ENCODE measurements at regions not wholly inside any gene's neighbourhood (a gene's known extent, or its start where the extent isn't known, plus 50 kb on each side); places are given as distances from the start of the nearest gene placed in this dataset.
"Not testable (repeated sequence)": the region's sequence is repeated elsewhere in the genome, so short reads cannot be mapped to it uniquely, and the experiment has no call there.

DNA sequence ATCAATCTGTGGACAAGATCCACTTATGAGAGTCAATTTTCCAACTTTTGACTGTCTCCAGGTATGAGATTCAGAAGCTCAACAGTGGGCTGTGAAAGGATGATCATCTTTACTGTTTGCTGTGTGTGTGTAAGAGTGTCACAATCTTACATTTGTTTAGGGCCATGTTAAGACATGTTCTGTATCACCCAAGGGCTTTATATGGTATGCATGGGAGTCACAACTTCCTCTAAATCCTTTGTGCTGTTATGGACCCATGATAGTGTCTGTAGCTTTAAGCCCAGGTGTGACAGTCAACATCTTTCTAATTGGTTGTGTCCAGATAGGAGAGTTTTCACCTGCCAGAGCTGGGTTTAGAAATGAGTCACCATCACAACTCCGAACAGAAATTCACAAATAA, 70.2 kb downstream of the ZNF726 start:
- not testable (repeated sequence) for H3K4me3 ChIP-seq (replicated peaks in 1 of 2; ENCODE audit: low read depth in 2 of 2, low read length in 2 of 2); DNase-seq (ENCODE audit: low read depth in 2 of 2)

DNA sequence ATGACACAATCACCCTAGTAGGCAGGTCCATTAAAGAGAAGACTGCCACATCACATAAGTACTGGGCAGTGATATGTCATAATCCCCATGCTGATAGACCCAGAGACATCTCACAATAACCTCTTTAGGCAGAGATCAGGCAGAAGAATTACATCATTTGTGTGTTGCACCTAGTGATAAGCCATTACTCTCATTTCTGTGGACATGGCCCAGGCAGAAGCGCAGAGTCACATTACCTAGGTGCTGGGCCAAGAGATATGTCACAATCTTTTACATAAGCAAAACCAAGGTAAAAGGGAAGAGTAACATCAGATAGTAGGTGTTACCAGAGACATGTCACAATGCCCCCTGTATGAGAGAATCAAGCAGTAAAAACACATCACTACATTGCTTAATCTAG, 71.9 kb downstream of the ZNF726 start:
- TF ChIP-seq, protein P1, sequence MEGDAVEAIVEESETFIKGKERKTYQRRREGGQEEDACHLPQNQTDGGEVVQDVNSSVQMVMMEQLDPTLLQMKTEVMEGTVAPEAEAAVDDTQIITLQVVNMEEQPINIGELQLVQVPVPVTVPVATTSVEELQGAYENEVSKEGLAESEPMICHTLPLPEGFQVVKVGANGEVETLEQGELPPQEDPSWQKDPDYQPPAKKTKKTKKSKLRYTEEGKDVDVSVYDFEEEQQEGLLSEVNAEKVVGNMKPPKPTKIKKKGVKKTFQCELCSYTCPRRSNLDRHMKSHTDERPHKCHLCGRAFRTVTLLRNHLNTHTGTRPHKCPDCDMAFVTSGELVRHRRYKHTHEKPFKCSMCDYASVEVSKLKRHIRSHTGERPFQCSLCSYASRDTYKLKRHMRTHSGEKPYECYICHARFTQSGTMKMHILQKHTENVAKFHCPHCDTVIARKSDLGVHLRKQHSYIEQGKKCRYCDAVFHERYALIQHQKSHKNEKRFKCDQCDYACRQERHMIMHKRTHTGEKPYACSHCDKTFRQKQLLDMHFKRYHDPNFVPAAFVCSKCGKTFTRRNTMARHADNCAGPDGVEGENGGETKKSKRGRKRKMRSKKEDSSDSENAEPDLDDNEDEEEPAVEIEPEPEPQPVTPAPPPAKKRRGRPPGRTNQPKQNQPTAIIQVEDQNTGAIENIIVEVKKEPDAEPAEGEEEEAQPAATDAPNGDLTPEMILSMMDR (IDR thresholded peaks at IDR 0.05; ENCODE audit: low read depth, low read length): no peak
- DNase-seq (ENCODE audit: low read depth in 2 of 2): no peak
- H3K4me3 ChIP-seq (replicated peaks in 1 of 2; ENCODE audit: low read depth in 2 of 2, low read length in 2 of 2): no peak overlapping the region

DNA sequence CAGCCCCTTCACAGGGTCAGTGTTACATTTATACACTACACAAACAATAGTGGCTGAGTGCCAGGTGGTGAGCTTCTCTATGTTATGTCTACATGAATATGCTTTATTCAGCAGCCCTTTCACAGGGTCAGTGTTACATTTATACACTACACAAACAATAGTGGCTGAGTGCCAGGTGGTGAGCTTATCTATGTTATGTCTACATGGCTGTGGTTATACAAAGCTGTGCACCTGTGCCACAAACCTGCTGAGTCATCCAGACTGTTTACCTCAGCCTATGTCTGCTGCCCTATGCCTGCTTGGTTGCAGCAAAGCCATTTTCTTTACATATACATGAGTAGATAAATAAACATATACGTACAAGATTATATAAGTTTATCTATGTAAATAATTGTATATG, 76.5 kb downstream of the ZNF726 start:
- TF ChIP-seq, protein P1 (IDR thresholded peaks at IDR 0.05; ENCODE audit: low read depth, low read length): no peak
- DNase-seq (ENCODE audit: low read depth in 2 of 2): peak in 1 of 2 donors; percentile 68
- no peak overlapping the region for H3K4me3 ChIP-seq (replicated peaks in 1 of 2; ENCODE audit: low read depth in 2 of 2, low read length in 2 of 2)

DNA sequence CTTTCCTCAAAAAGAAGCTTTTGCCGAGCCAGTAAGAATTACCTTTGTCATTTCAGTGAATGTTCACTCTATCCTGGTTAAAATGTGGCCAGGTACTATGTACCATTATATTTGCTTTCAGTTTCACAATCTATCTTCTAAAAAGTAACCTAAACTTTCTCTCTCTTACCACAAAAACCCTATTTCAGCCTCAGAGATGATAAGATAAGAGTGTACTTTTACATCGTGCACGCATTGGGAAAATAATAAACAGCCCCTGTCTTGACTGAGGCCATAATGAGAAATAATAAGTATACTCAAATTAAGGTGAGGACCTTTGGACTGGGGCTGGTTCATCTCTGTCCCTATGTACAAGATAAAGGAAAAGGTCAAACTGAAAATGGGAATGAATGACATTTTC, 77.7 kb downstream of the ZNF726 start:
- TF ChIP-seq, protein P1 (IDR thresholded peaks at IDR 0.05; ENCODE audit: low read depth, low read length): no peak
- H3K4me3 ChIP-seq (replicated peaks in 1 of 2; ENCODE audit: low read depth in 2 of 2, low read length in 2 of 2): no peak overlapping the region
- no peak for DNase-seq (ENCODE audit: low read depth in 2 of 2)

DNA sequence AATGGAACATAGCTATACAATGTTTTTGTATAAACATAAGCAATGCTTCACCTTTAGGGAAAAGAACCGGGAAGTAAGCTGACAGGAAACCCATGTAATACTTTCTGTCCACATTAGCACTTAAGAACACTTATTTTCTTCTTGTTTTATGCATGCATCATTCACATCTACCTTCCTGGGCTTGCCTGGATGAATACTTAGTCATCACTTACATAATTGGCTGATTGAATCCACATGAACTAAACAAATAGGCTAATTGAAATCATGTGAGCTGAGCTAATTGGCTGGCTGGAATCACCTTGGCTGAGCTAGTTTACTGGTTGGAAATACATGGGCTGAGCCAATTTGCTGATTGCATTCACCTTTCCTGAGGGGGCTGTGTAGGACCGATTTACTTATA, 78.8 kb downstream of the ZNF726 start:
- H3K4me3 ChIP-seq (replicated peaks in 1 of 2; ENCODE audit: low read depth in 2 of 2, low read length in 2 of 2): no peak overlapping the region
- DNase-seq (ENCODE audit: low read depth in 2 of 2): no peak
- TF ChIP-seq, protein P1 (IDR thresholded peaks at IDR 0.05; ENCODE audit: low read depth, low read length): no peak

DNA sequence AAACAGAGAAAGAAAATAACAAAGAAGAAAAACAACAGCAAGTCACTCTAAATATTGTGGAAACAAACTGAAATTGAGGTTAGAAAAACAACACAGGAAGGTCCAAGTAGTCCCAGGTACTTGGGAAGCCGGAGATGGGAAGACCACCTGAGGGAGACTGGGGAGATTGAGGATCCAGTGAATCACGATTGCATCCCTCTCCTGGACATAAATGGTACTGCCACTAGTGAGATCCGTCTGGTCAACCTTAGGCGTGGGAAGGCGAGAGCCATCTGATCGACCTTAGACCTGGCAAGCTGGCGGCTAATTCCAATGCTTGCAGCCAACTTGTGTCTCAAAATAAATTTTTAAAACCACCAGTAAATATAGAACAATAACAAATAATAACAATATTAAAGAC, 81.9 kb downstream of the ZNF726 start:
- peak in 1 of 2 donors; percentile 14 for DNase-seq (ENCODE audit: low read depth in 2 of 2)
- TF ChIP-seq, protein P1 (IDR thresholded peaks at IDR 0.05; ENCODE audit: low read depth, low read length): peak; percentile 45
- H3K4me3 ChIP-seq (replicated peaks in 1 of 2; ENCODE audit: low read depth in 2 of 2, low read length in 2 of 2): no peak overlapping the region

DNA sequence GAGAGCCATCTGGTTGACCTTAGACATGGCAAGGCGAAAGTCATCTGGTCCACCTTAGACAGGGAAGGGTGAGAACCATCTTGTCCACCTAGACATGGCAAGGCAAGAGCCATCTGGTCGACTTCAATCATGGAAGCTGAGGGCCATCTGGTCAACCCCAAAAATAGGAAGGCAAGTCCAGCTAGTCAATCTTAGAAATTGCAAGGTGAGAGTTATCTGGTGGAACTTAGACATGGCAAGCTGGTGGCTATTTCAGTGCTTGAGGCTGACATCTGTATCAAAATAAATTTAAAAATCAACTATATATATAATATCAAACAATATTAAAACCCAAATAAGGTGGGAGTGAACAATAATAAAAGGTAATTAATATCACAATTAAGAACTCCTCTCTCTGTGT, 83.9 kb downstream of the ZNF726 start:
- DNase-seq (ENCODE audit: low read depth in 2 of 2): no peak
- TF ChIP-seq, protein P1 (IDR thresholded peaks at IDR 0.05; ENCODE audit: low read depth, low read length): no peak
- H3K4me3 ChIP-seq (replicated peaks in 1 of 2; ENCODE audit: low read depth in 2 of 2, low read length in 2 of 2): no peak overlapping the region
